ENCODE measurements at regions not wholly inside any gene's neighbourhood (a gene's known extent, or its start where the extent isn't known, plus 50 kb on each side); places are given as distances from the start of the nearest gene placed in this dataset.

- TF ChIP-seq ZNF138 (tag by site-specific recombination; IDR thresholded peaks at IDR 0.05; ENCODE audit: borderline replicate concordance) (no peak), ZBTB20 (tag by site-specific recombination; IDR thresholded peaks at IDR 0.05) (no peak), ZNF184 (tag by site-specific recombination; IDR thresholded peaks at IDR 0.05) (no peak), ZNF670 (tag by site-specific recombination; IDR thresholded peaks at IDR 0.05; ENCODE audit: low read depth) (no peak), BCL6B (tag by site-specific recombination; IDR thresholded peaks at IDR 0.05) (no peak), ZNF266 (tag by site-specific recombination; IDR thresholded peaks at IDR 0.05; ENCODE audit: low read depth) (no peak), ZNF544 (tag by site-specific recombination; IDR thresholded peaks at IDR 0.05) (no peak)
These were observed 171.5 kb downstream of the BUB3 start (continued) for GRCh38 chr10:123325663-123326190.

DNA sequence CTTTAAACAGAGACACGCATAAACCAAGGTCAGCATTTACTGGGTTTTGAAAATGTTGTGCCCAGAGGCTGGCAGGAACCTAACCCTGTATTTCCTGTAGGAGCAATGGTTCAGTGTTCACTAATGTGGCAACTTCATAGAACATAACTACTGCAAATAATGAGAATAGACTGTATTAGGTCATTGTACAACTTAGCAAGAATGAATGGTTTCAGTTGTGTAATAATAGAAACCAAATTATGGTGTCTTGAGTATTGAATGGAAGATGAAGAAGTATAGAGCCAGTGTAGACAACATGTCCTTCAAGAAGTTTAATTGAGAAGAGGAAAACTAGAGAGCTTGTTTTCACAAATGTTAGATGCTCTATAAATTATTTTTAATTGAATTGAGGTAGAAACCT, 172.5 kb downstream of the BUB3 start:
- Histone ChIP-seq H3K4me3 (ENCODE audit: low read depth, low read length) (no peak overlapping the region), H3K27ac (ENCODE audit: extremely low read depth, low read depth, low read length) (no peak overlapping the region), H3K4me1 (ENCODE audit: control insufficient read depth, insufficient read depth, low read length) (no peaks in the 10 kb centered on the region), H3K9me3 (ENCODE audit: control insufficient read depth, insufficient read depth, low read depth, low read length) (no peaks in the 10 kb centered on the region), H3K36me3 (ENCODE audit: control insufficient read depth in 2 of 2, insufficient read depth in 1 of 2, low read length in 2 of 2) (no peaks in the 10 kb centered on the region)
- ChIA-PET POLR2A (no interaction called here), CTCF (no interaction called here)
- TF ChIP-seq, protein P1, sequence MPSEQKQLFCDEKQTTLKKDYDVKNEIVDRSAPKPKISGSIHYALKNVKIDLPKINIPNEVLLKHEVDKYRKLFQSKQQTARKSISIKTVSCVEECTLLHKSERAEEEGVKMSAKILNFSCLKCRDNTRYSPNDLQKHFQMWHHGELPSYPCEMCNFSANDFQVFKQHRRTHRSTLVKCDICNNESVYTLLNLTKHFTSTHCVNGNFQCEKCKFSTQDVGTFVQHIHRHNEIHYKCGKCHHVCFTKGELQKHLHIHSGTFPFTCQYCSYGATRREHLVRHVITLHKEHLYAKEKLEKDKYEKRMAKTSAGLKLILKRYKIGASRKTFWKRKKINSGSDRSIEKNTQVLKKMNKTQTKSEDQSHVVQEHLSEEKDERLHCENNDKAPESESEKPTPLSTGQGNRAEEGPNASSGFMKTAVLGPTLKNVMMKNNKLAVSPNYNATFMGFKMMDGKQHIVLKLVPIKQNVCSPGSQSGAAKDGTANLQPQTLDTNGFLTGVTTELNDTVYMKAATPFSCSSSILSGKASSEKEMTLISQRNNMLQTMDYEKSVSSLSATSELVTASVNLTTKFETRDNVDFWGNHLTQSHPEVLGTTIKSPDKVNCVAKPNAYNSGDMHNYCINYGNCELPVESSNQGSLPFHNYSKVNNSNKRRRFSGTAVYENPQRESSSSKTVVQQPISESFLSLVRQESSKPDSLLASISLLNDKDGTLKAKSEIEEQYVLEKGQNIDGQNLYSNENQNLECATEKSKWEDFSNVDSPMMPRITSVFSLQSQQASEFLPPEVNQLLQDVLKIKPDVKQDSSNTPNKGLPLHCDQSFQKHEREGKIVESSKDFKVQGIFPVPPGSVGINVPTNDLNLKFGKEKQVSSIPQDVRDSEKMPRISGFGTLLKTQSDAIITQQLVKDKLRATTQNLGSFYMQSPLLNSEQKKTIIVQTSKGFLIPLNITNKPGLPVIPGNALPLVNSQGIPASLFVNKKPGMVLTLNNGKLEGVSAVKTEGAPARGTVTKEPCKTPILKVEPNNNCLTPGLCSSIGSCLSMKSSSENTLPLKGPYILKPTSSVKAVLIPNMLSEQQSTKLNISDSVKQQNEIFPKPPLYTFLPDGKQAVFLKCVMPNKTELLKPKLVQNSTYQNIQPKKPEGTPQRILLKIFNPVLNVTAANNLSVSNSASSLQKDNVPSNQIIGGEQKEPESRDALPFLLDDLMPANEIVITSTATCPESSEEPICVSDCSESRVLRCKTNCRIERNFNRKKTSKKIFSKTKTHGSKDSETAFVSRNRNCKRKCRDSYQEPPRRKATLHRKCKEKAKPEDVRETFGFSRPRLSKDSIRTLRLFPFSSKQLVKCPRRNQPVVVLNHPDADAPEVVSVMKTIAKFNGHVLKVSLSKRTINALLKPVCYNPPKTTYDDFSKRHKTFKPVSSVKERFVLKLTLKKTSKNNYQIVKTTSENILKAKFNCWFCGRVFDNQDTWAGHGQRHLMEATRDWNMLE (tag by site-specific recombination; conservative IDR thresholded peaks at IDR 0.05; ENCODE audit: low read depth) = no peak
- TF ChIP-seq, protein P2, sequence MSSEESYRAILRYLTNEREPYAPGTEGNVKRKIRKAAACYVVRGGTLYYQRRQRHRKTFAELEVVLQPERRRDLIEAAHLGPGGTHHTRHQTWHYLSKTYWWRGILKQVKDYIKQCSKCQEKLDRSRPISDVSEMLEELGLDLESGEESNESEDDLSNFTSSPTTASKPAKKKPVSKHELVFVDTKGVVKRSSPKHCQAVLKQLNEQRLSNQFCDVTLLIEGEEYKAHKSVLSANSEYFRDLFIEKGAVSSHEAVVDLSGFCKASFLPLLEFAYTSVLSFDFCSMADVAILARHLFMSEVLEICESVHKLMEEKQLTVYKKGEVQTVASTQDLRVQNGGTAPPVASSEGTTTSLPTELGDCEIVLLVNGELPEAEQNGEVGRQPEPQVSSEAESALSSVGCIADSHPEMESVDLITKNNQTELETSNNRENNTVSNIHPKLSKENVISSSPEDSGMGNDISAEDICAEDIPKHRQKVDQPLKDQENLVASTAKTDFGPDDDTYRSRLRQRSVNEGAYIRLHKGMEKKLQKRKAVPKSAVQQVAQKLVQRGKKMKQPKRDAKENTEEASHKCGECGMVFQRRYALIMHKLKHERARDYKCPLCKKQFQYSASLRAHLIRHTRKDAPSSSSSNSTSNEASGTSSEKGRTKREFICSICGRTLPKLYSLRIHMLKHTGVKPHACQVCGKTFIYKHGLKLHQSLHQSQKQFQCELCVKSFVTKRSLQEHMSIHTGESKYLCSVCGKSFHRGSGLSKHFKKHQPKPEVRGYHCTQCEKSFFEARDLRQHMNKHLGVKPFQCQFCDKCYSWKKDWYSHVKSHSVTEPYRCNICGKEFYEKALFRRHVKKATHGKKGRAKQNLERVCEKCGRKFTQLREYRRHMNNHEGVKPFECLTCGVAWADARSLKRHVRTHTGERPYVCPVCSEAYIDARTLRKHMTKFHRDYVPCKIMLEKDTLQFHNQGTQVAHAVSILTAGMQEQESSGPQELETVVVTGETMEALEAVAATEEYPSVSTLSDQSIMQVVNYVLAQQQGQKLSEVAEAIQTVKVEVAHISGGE (tag by site-specific recombination; conservative IDR thresholded peaks at IDR 0.05; ENCODE audit: low read depth) = no peak
- TF ChIP-seq WT1 (tag by site-specific recombination; IDR thresholded peaks at IDR 0.05) = no peak
- TF ChIP-seq, protein P3, sequence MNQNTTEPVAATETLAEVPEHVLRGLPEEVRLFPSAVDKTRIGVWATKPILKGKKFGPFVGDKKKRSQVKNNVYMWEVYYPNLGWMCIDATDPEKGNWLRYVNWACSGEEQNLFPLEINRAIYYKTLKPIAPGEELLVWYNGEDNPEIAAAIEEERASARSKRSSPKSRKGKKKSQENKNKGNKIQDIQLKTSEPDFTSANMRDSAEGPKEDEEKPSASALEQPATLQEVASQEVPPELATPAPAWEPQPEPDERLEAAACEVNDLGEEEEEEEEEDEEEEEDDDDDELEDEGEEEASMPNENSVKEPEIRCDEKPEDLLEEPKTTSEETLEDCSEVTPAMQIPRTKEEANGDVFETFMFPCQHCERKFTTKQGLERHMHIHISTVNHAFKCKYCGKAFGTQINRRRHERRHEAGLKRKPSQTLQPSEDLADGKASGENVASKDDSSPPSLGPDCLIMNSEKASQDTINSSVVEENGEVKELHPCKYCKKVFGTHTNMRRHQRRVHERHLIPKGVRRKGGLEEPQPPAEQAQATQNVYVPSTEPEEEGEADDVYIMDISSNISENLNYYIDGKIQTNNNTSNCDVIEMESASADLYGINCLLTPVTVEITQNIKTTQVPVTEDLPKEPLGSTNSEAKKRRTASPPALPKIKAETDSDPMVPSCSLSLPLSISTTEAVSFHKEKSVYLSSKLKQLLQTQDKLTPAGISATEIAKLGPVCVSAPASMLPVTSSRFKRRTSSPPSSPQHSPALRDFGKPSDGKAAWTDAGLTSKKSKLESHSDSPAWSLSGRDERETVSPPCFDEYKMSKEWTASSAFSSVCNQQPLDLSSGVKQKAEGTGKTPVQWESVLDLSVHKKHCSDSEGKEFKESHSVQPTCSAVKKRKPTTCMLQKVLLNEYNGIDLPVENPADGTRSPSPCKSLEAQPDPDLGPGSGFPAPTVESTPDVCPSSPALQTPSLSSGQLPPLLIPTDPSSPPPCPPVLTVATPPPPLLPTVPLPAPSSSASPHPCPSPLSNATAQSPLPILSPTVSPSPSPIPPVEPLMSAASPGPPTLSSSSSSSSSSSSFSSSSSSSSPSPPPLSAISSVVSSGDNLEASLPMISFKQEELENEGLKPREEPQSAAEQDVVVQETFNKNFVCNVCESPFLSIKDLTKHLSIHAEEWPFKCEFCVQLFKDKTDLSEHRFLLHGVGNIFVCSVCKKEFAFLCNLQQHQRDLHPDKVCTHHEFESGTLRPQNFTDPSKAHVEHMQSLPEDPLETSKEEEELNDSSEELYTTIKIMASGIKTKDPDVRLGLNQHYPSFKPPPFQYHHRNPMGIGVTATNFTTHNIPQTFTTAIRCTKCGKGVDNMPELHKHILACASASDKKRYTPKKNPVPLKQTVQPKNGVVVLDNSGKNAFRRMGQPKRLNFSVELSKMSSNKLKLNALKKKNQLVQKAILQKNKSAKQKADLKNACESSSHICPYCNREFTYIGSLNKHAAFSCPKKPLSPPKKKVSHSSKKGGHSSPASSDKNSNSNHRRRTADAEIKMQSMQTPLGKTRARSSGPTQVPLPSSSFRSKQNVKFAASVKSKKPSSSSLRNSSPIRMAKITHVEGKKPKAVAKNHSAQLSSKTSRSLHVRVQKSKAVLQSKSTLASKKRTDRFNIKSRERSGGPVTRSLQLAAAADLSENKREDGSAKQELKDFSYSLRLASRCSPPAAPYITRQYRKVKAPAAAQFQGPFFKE (tag by site-specific recombination; IDR thresholded peaks at IDR 0.05; ENCODE audit: borderline replicate concordance) = no peak
- no peak for TF ChIP-seq ZNF211 (tag by site-specific recombination; IDR thresholded peaks at IDR 0.05; ENCODE audit: low read depth)
- TF ChIP-seq, protein P4, sequence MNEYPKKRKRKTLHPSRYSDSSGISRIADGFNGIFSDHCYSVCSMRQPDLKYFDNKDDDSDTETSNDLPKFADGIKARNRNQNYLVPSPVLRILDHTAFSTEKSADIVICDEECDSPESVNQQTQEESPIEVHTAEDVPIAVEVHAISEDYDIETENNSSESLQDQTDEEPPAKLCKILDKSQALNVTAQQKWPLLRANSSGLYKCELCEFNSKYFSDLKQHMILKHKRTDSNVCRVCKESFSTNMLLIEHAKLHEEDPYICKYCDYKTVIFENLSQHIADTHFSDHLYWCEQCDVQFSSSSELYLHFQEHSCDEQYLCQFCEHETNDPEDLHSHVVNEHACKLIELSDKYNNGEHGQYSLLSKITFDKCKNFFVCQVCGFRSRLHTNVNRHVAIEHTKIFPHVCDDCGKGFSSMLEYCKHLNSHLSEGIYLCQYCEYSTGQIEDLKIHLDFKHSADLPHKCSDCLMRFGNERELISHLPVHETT (tag by site-specific recombination; IDR thresholded peaks at IDR 0.05) = no peak
- TF ChIP-seq, protein P5, sequence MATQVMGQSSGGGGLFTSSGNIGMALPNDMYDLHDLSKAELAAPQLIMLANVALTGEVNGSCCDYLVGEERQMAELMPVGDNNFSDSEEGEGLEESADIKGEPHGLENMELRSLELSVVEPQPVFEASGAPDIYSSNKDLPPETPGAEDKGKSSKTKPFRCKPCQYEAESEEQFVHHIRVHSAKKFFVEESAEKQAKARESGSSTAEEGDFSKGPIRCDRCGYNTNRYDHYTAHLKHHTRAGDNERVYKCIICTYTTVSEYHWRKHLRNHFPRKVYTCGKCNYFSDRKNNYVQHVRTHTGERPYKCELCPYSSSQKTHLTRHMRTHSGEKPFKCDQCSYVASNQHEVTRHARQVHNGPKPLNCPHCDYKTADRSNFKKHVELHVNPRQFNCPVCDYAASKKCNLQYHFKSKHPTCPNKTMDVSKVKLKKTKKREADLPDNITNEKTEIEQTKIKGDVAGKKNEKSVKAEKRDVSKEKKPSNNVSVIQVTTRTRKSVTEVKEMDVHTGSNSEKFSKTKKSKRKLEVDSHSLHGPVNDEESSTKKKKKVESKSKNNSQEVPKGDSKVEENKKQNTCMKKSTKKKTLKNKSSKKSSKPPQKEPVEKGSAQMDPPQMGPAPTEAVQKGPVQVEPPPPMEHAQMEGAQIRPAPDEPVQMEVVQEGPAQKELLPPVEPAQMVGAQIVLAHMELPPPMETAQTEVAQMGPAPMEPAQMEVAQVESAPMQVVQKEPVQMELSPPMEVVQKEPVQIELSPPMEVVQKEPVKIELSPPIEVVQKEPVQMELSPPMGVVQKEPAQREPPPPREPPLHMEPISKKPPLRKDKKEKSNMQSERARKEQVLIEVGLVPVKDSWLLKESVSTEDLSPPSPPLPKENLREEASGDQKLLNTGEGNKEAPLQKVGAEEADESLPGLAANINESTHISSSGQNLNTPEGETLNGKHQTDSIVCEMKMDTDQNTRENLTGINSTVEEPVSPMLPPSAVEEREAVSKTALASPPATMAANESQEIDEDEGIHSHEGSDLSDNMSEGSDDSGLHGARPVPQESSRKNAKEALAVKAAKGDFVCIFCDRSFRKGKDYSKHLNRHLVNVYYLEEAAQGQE (tag by site-specific recombination; IDR thresholded peaks at IDR 0.05) = no peak
- TF ChIP-seq ZNF785 (tag by site-specific recombination; IDR thresholded peaks at IDR 0.05) = no peak

All from HEK293 (cell line).